Muscle of leg (tissue), 3 donors: ENCODE measurements at regions not wholly inside any gene's neighbourhood (a gene's known extent, or its start where the extent isn't known, plus 50 kb on each side); places are given as distances from the start of the nearest gene placed in this dataset.
A peak's percentile ranks its signal among the peaks of the same experiment; 100 is the strongest.

Experiments
- DNase-seq: peaks from one replicate; pipeline ENCODE4 v3.0.0; 2013
- H3K27ac ChIP-seq: one replicate; pipeline ENCODE4 v1.5.1; 2013; ENCODE audit warnings: mild to moderate bottlenecking, low read length, control low read depth
- H3K27me3 ChIP-seq: one replicate; pipeline ENCODE4 v1.6.1; 2013; ENCODE audit warnings: low read length; ENCODE audit not compliant: control insufficient read depth, insufficient read depth
- H3K36me3 ChIP-seq: one replicate; pipeline ENCODE4 v1.6.1; 2013; ENCODE audit warnings: low read length; ENCODE audit not compliant: control insufficient read depth, insufficient read depth
- H3K4me1 ChIP-seq: one replicate; pipeline ENCODE4 v1.6.1; 2013; ENCODE audit warnings: low read length; ENCODE audit not compliant: control insufficient read depth, insufficient read depth
- H3K4me3 ChIP-seq: one replicate; pipeline ENCODE4 v1.5.1; 2013; ENCODE audit warnings: low read length, control low read depth
- H3K9me3 ChIP-seq: replicated peaks from 2 replicates; pipeline ENCODE4 v1.6.1; 2013; ENCODE audit warnings: low read depth, low read length; ENCODE audit not compliant: control insufficient read depth
- WGBS: methylation state at CpG from one replicate; pipeline ENCODE4 v1.1.5; 2013; ENCODE audit warnings: missing lambda C conversion rate; ENCODE audit not compliant: insufficient coverage; 5-methylcytosine and 5-hydroxymethylcytosine counted together

DNA sequence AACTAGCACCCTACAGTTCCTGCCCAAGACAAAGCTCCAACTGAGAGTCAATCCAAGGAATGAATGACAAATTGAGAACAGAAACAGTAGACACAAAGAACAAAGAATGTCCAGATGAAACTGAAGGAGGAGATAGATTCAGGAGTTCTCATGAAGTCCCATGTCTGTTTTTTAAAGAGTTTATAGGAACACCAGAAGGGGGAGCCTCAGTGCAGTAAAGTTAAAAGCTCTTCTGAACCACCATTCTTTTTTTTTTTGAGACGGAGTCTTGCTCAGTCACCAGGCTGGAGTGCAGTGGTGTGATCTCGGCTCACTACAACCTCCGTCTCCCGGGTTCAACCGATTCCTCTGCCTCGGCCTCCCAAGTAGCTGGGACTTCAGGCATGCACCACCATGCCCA, 323.6 kb downstream of the MRPL39 start:
- Histone ChIP-seq H3K4me1 (no peaks in the 10 kb centered on the region), H3K27ac (no peak overlapping the region), H3K36me3 (no peaks in the 10 kb centered on the region), H3K27me3 (no peaks in the 10 kb centered on the region), H3K9me3 (no peaks in the 10 kb centered on the region), H3K4me3 (no peak overlapping the region)
- peak; percentile 7 for DNase-seq
- 50% methylated on average over 2 of the region's 6 CpGs for WGBS

DNA sequence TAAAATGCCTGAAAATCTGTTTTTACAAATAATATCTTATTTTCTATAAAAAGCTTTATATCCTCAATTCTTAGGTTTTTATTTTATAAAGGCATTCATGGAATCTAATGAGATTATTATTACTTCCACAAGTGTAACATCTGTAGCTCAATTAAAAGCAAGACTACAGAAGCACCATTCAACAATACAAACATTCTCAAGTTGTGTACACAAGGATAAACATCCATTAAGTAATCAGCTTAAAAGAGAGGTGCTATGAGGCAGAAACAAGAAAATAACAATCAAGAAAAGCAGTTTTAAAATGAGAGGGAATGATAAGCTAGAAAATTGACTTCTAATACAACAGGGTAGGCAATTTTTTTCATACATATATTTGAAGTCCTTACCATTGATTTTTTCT, 326.1 kb downstream of the MRPL39 start:
- Histone ChIP-seq H3K36me3 (no peaks in the 10 kb centered on the region), H3K4me1 (no peaks in the 10 kb centered on the region), H3K9me3 (no peaks in the 10 kb centered on the region), H3K4me3 (no peak overlapping the region), H3K27me3 (no peaks in the 10 kb centered on the region), H3K27ac (no peak overlapping the region)
- no peak for DNase-seq

DNA sequence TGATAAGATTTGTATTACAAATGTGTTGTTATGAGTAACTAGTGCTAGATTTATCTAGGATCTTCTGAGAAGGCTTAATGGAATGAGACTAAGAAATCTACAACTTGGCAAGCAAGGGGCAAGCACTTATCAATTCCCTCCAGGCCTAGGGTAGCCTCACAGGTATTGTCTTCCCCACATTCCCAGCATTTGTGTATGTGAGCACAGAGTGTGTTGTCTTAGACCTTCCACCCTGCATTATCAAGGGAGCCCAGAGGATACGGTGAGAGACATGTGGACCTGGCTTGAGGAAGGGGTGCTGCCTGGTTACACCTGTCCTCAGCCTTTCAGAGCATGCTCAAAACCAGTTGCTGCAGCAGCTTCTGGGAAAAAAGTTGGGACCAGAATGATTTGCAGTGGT, 327.2 kb downstream of the MRPL39 start:
- H3K27ac ChIP-seq: no peak overlapping the region
- WGBS: 38% methylated on average over 1 of the region's 1 CpG
- no peaks in the 10 kb centered on the region for H3K9me3 ChIP-seq
- H3K27me3 ChIP-seq: no peaks in the 10 kb centered on the region
- no peak overlapping the region for H3K4me3 ChIP-seq
- DNase-seq: no peak
- no peaks in the 10 kb centered on the region for H3K4me1 ChIP-seq
- H3K36me3 ChIP-seq: no peaks in the 10 kb centered on the region

DNA sequence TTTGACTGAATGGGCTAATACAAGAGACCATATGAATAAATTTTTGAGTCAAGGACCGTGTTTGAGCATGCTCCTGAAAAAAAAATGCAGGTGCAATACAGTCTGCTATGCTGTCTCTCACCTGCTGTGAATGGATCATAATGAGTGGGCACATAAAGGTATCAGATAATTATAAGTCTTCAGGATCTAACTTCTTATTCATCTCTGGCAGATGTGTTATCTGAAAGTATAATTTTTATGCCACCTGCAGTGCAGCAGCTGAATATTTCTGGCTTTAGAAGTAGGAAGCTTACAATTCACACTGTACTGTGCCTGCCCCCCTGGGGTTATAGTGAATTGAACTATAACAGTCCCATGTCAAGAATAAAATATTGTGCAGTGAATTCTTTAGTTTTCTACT, 333.3 kb downstream of the MRPL39 start:
- Histone ChIP-seq H3K27ac (no peak overlapping the region), H3K4me1 (no peaks in the 10 kb centered on the region), H3K4me3 (no peak overlapping the region), H3K9me3 (no peaks in the 10 kb centered on the region), H3K27me3 (no peaks in the 10 kb centered on the region), H3K36me3 (no peaks in the 10 kb centered on the region)
- no peak for DNase-seq
- WGBS: 40% methylated on average over 1 of the region's 1 CpG

DNA sequence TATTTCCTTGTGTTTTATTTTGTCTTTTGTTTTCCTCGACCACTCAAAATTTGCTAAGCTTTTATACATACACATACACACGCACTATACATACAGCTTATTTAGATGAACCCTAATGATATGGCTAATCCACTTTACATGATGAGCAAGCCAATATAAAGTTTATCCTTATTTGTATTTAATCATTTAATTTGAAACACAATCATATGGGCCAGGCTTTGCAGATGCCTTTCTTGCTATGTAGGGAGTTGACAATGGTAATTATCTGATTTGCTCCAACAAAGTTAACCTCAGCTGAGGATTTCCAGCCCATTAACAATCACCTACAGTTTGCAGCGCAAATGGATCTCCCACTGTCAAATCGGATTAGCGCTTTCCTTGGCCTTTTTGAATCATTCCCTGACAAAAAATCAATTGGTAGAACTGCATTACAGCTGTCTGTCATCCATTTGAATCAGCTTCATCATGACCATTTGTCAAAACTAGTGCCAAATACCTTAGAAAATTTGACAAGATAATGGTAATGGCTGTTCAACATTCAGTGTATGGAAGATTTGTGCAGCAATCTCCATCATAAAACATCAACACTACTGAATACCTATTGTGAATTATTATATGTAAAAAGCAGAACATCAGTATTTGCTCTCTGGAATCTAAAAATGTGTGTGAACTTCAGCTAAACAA, 352.6 kb downstream of the MRPL39 start:
- Histone ChIP-seq H3K27ac (no peak overlapping the region), H3K4me1 (no peaks in the 10 kb centered on the region), H3K36me3 (no peaks in the 10 kb centered on the region), H3K9me3 (no peaks in the 10 kb centered on the region), H3K4me3 (no peak overlapping the region), H3K27me3 (no peaks in the 10 kb centered on the region)
- DNase-seq: no peak
- WGBS: 97% methylated on average over 3 of the region's 5 CpGs

DNA sequence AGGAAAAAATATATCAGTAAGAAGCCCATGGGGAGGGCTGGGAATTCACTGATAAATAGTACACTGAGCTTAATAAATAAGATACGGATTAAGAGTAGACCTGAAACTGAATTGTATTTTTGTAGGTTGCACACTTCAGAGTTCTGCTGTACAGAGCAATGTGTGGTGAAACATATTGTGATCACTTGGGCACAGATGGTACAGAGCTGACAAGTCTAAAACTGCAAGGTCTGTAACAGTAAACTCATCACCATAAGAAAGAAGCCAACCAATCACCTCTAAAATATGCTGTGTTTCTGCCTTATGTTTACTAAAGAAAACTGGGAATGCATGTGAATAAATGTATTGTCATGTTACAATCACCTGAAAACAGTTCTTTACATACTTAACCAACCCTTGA, 360.7 kb downstream of the MRPL39 start:
- Histone ChIP-seq H3K9me3 (no peaks in the 10 kb centered on the region), H3K4me3 (no peak overlapping the region), H3K27me3 (no peaks in the 10 kb centered on the region), H3K36me3 (no peaks in the 10 kb centered on the region), H3K27ac (no peak overlapping the region), H3K4me1 (no peaks in the 10 kb centered on the region)
- WGBS: 83% methylated on average over 1 of the region's 1 CpG
- no peak for DNase-seq

DNA sequence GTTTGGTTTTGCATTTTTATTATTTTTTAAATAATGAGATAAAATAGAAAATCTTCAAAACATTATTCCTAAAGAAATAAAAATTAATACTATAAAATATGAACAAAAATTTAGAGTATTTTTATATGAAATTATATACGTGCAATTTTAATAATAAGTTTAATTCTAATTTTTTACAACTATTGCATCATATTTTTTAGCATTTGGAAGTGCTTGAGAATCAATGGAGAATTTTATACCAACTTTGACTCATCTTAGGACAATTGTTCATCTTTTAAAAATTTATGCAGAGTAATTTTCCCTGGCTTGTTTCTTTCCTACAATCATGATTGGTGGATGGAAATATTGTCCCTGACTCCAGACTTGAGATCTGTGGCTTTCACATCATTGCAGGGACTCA, 362.5 kb downstream of the MRPL39 start:
- no CpG with 5 or more reads among the region's 1 CpG for WGBS
- Histone ChIP-seq H3K27ac (no peak overlapping the region), H3K4me1 (no peaks in the 10 kb centered on the region), H3K27me3 (no peaks in the 10 kb centered on the region), H3K9me3 (no peaks in the 10 kb centered on the region), H3K4me3 (no peak overlapping the region), H3K36me3 (no peaks in the 10 kb centered on the region)
- no peak for DNase-seq

DNA sequence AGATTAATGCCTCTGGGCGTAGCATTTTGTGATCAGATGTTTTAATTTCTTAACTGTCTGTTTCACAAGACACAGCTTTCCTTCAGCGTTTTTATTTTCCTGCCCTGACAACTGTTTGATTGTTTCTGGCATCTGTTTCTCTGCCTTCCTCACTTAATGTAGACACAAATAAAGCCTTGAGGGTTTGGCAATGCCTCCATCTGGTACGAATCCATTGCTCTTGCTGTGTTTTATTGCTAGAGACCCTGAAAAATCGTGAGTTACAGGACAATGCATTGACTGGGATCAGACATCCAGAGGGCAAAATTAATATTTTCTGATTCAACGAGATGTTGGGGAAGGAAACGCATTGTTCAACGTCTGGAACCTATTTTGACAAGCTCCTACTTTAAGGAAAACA, 363.5 kb downstream of the MRPL39 start:
- no peaks in the 10 kb centered on the region for H3K9me3 ChIP-seq
- no peak overlapping the region for H3K4me3 ChIP-seq
- no peaks in the 10 kb centered on the region for H3K4me1 ChIP-seq
- no peak for DNase-seq
- H3K36me3 ChIP-seq: no peaks in the 10 kb centered on the region
- WGBS: 38% methylated on average over 2 of the region's 7 CpGs
- no peak overlapping the region for H3K27ac ChIP-seq
- H3K27me3 ChIP-seq: no peaks in the 10 kb centered on the region

DNA sequence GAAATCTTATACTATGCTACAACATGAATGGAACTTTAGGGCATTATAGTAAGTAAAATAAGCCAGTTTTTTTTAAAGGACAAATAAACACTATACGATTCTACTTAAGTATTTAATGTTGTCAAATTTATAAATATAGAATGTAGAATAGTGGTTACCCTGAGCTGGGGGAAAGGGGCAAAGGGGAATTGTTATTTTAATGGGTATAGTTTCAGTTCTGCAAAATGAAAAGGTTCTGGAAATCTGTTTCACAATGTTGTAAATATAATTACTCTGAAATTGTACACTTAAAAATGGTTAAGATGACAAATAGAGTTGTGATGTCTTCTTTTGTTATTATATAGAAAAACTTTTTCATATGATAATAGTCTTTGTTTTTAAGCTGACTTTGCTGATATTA, 366.3 kb downstream of the MRPL39 start:
- no peak for DNase-seq
- Histone ChIP-seq H3K27ac (no peak overlapping the region), H3K4me3 (no peak overlapping the region), H3K27me3 (no peaks in the 10 kb centered on the region), H3K4me1 (no peaks in the 10 kb centered on the region), H3K9me3 (no peaks in the 10 kb centered on the region), H3K36me3 (no peaks in the 10 kb centered on the region)
- no CpG with 5 or more reads among the region's 1 CpG for WGBS

DNA sequence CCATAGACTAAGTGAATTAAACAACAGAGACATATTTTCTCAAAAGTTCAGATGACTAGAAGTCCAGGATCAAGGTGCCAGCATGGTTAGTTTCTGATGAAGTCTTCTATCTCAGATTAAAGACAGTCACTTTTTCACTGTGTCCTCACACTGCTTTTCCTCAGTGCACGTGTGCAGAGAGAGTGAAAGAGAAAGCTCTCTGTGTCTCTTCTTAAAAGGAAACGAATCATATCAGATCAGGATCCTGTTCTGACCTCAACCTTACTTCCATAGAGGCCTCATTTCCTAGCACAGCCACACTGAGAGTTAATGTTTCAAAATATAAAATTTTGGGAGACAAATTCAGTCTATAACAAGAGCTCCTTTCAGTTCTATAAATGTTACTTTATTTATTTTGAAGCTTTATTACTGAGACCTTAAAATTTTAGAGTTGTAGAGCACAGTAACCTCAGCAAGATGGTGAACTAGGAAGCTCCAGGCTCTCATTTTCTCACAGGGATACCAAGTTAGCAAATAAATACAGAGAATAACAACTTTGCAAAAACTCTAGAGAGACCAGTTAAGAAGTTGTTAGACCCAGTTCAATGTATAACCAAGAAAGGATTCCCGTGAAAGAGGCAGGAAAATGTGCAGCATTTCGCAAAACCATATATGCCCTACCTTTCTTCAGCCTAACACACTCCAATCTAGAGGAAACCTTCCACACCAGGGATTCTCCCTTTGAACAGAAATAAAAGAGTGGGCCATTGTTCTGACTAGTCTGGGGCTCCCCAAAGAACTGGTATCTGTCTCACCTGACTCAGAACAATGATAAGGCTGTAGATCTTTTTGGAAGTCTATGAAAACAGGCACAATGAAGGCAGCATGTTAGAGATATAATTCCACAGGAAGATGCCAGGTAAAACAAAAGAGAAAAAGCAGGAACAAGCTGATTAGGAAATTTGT, 372.2 kb downstream of the MRPL39 start:
- H3K4me3 ChIP-seq: no peak overlapping the region
- WGBS: 83% methylated on average over 1 of the region's 4 CpGs
- H3K4me1 ChIP-seq: no peaks in the 10 kb centered on the region
- H3K27me3 ChIP-seq: no peaks in the 10 kb centered on the region
- no peak overlapping the region for H3K27ac ChIP-seq
- DNase-seq: no peak
- no peaks in the 10 kb centered on the region for H3K36me3 ChIP-seq
- peaks cover 2% of the 10 kb centered on the region for H3K9me3 ChIP-seq
